ENCODE measurements at regions not wholly inside any gene's neighbourhood (a gene's known extent, or its start where the extent isn't known, plus 50 kb on each side); places are given as distances from the start of the nearest gene placed in this dataset.

DNA sequence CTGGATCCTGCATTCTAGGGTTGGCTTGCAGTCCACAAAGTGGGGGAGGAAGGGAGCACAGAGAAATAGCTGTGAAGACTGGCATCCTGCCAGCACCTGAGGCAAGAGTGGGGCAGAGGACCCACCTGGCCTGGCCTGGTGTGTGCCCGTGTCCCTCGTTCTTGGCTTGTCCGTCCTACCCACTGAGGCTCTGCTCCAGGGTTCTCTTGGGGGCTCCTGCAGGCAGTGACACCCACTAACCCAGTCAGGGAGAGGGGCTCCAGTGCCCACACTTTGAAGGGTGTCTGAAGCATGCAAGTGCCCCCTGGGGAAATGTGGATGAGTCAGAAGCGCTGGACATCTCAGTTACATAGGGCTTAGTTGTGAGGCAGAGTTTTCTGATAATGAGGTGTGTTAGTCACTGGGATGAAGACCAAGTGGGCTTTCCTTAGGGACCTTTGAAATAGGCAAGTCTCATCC lies 79.4 kb downstream of the SLC4A3 start:
- FAIRE-seq (no peak), DNase-seq (ENCODE audit: insufficient read length, low spot score) (no peak)
- TF ChIP-seq PAX5 (IDR thresholded peaks at IDR 0.05; ENCODE audit: insufficient read depth, low read length, severe bottlenecking), result no peak
- TF ChIP-seq POLR2AphosphoS5 (IDR thresholded peaks at IDR 0.05; ENCODE audit: low read depth, low read length), result no peak
- TF ChIP-seq POU2F2 (IDR thresholded peaks at IDR 0.05; ENCODE audit: low read depth, low read length), result no peak
- no peak for TF ChIP-seq POLR2A (IDR thresholded peaks at IDR 0.05; ENCODE audit: low read depth, low read length)
- TF ChIP-seq SPI1 (IDR thresholded peaks at IDR 0.05; ENCODE audit: low read depth, low read length), result no peak
- TF ChIP-seq TAF1 (IDR thresholded peaks at IDR 0.05; ENCODE audit: low read depth, low read length), result no peak

DNA sequence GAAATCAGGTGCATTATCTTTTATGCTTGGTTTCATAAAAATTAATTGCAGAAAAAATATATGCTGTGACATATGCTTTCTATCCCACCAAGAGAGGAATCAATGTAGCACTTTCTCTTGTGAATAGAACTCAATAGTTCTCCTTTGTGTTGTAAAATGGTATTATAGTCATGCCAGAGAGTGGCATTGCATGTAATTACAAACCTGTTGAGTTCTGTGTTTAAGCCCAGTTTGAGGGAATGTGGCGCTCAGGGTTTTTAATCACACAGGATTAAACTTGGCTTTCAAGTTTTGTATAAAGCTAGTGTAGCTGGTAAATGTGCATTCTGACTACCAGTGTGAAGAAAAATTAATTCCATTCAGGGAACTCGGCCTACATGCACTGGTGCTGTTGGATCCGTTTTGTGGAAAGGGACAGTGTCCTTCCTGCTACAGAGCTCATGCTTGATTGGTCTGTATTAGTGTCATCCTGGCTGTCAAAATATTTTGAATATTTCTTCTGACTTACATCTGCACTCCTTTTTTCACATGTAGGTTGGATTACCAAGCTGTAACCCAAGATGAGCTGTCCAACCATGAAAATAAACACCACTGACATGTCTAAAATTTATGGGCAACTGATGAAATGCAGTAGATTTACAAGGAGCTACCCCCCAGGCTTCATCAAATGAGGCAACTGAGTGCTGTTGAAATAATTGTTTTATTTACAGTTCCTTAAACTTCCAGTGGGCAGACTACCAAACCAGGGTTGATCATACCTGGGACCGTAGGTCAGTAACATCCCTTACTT lies 80.3 kb downstream of the SLC4A3 start:
- TF ChIP-seq TAF1 (IDR thresholded peaks at IDR 0.05; ENCODE audit: low read depth, low read length), result no peak
- TF ChIP-seq POLR2AphosphoS5 (IDR thresholded peaks at IDR 0.05; ENCODE audit: low read depth, low read length), result no peak
- no peak for TF ChIP-seq PAX5 (IDR thresholded peaks at IDR 0.05; ENCODE audit: insufficient read depth, low read length, severe bottlenecking)
- no peak for TF ChIP-seq POLR2A (IDR thresholded peaks at IDR 0.05; ENCODE audit: low read depth, low read length)
- no peak for TF ChIP-seq POU2F2 (IDR thresholded peaks at IDR 0.05; ENCODE audit: low read depth, low read length)
- TF ChIP-seq SPI1 (IDR thresholded peaks at IDR 0.05; ENCODE audit: low read depth, low read length), result no peak
- FAIRE-seq, result no peak

GRCh38 chr2:219709331-219709761 lies 81.9 kb downstream of the SLC4A3 start:
- no peak for FAIRE-seq
- DNase-seq (ENCODE audit: insufficient read length, low spot score), result no peak

More for the DNA sequence above, 80.3 kb downstream of the SLC4A3 start:
- no peak for DNase-seq (ENCODE audit: insufficient read length, low spot score)

GRCh38 chr2:219713110-219713509 lies 85.7 kb downstream of the SLC4A3 start:
- FAIRE-seq (peak; percentile 13), DNase-seq (ENCODE audit: insufficient read length, low spot score) (no peak)
- TF ChIP-seq POU2F2 (IDR thresholded peaks at IDR 0.05; ENCODE audit: low read depth, low read length), result no peak
- TF ChIP-seq SPI1 (IDR thresholded peaks at IDR 0.05; ENCODE audit: low read depth, low read length), result no peak
- no peak for TF ChIP-seq POLR2A (IDR thresholded peaks at IDR 0.05; ENCODE audit: low read depth, low read length)
- TF ChIP-seq TAF1 (IDR thresholded peaks at IDR 0.05; ENCODE audit: low read depth, low read length), result no peak
- TF ChIP-seq POLR2AphosphoS5 (IDR thresholded peaks at IDR 0.05; ENCODE audit: low read depth, low read length), result no peak
- TF ChIP-seq PAX5 (IDR thresholded peaks at IDR 0.05; ENCODE audit: insufficient read depth, low read length, severe bottlenecking), result no peak

More at GRCh38 chr2:219709331-219709761, 81.9 kb downstream of the SLC4A3 start:
- TF ChIP-seq POLR2AphosphoS5 (IDR thresholded peaks at IDR 0.05; ENCODE audit: low read depth, low read length), result no peak
- TF ChIP-seq POU2F2 (IDR thresholded peaks at IDR 0.05; ENCODE audit: low read depth, low read length), result no peak
- no peak for TF ChIP-seq POLR2A (IDR thresholded peaks at IDR 0.05; ENCODE audit: low read depth, low read length)
- TF ChIP-seq SPI1 (IDR thresholded peaks at IDR 0.05; ENCODE audit: low read depth, low read length), result no peak
- TF ChIP-seq PAX5 (IDR thresholded peaks at IDR 0.05; ENCODE audit: insufficient read depth, low read length, severe bottlenecking), result no peak
- TF ChIP-seq TAF1 (IDR thresholded peaks at IDR 0.05; ENCODE audit: low read depth, low read length), result no peak

- FAIRE-seq (no peak), DNase-seq (ENCODE audit: insufficient read length, low spot score) (no peak)
- TF ChIP-seq TAF1 (IDR thresholded peaks at IDR 0.05; ENCODE audit: low read depth, low read length) (no peak), SPI1 (IDR thresholded peaks at IDR 0.05; ENCODE audit: low read depth, low read length) (no peak), PAX5 (IDR thresholded peaks at IDR 0.05; ENCODE audit: insufficient read depth, low read length, severe bottlenecking) (no peak), POLR2A (IDR thresholded peaks at IDR 0.05; ENCODE audit: low read depth, low read length) (no peak)
These were observed 87.4 kb downstream of the SLC4A3 start for GRCh38 chr2:219714681-219715400.

GRCh38 chr2:219718066-219718465 lies 90.6 kb downstream of the SLC4A3 start:
- TF ChIP-seq POU2F2 (IDR thresholded peaks at IDR 0.05; ENCODE audit: low read depth, low read length) (no peak), PAX5 (IDR thresholded peaks at IDR 0.05; ENCODE audit: insufficient read depth, low read length, severe bottlenecking) (no peak), POLR2AphosphoS5 (IDR thresholded peaks at IDR 0.05; ENCODE audit: low read depth, low read length) (no peak), POLR2A (IDR thresholded peaks at IDR 0.05; ENCODE audit: low read depth, low read length) (no peak), TAF1 (IDR thresholded peaks at IDR 0.05; ENCODE audit: low read depth, low read length) (no peak), SPI1 (IDR thresholded peaks at IDR 0.05; ENCODE audit: low read depth, low read length) (no peak)
- DNase-seq (ENCODE audit: insufficient read length, low spot score), result no peak
- FAIRE-seq, result no peak

DNA sequence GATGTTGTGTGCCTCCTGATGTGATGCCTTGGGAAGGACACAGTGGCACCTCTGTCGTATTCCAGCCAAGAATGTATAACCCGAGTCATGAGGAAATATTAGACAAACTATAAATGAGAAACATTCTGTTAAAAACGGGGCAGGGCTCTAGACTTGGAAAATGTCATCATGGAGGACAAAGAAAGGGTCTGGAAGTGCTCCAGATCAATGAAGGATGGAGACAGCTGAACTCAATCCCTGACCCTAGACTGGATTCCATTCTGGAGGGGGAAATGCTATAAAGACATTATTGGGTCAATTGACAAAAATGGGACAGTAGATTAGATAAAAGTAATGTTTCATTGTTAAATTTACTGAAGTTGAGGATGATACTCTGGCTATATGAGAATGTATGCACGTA lies 92.1 kb downstream of the SLC4A3 start:
- FAIRE-seq (no peak), DNase-seq (ENCODE audit: insufficient read length, low spot score) (no peak)
- TF ChIP-seq POLR2AphosphoS5 (IDR thresholded peaks at IDR 0.05; ENCODE audit: low read depth, low read length) (no peak), POU2F2 (IDR thresholded peaks at IDR 0.05; ENCODE audit: low read depth, low read length) (no peak), SPI1 (IDR thresholded peaks at IDR 0.05; ENCODE audit: low read depth, low read length) (no peak), PAX5 (IDR thresholded peaks at IDR 0.05; ENCODE audit: insufficient read depth, low read length, severe bottlenecking) (no peak), POLR2A (IDR thresholded peaks at IDR 0.05; ENCODE audit: low read depth, low read length) (no peak), TAF1 (IDR thresholded peaks at IDR 0.05; ENCODE audit: low read depth, low read length) (no peak)

DNA sequence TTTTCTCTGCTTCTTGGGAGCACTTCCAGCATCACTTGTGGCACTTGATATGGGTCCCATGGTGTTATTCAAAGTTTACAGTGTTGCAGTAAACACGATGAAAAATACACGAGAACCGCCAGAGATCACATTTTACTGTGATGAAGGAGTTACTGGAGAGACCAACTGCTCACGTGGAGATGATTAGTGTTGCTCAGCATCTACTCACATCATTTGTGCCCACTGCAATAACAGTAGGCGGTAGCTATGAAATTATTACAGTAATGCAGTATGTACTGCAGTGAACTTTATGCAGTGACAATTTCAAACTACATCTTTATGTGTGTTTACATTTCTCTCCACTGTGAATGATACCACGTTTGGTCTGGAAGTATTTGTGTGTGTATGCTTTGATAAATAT lies 93.5 kb downstream of the SLC4A3 start:
- no peak for DNase-seq (ENCODE audit: insufficient read length, low spot score)
- no peak for TF ChIP-seq POLR2A (IDR thresholded peaks at IDR 0.05; ENCODE audit: low read depth, low read length)
- no peak for TF ChIP-seq POU2F2 (IDR thresholded peaks at IDR 0.05; ENCODE audit: low read depth, low read length)
- no peak for TF ChIP-seq POLR2AphosphoS5 (IDR thresholded peaks at IDR 0.05; ENCODE audit: low read depth, low read length)
- TF ChIP-seq TAF1 (IDR thresholded peaks at IDR 0.05; ENCODE audit: low read depth, low read length), result no peak
- TF ChIP-seq PAX5 (IDR thresholded peaks at IDR 0.05; ENCODE audit: insufficient read depth, low read length, severe bottlenecking), result no peak
- no peak for TF ChIP-seq SPI1 (IDR thresholded peaks at IDR 0.05; ENCODE audit: low read depth, low read length)
- no peak for FAIRE-seq

DNA sequence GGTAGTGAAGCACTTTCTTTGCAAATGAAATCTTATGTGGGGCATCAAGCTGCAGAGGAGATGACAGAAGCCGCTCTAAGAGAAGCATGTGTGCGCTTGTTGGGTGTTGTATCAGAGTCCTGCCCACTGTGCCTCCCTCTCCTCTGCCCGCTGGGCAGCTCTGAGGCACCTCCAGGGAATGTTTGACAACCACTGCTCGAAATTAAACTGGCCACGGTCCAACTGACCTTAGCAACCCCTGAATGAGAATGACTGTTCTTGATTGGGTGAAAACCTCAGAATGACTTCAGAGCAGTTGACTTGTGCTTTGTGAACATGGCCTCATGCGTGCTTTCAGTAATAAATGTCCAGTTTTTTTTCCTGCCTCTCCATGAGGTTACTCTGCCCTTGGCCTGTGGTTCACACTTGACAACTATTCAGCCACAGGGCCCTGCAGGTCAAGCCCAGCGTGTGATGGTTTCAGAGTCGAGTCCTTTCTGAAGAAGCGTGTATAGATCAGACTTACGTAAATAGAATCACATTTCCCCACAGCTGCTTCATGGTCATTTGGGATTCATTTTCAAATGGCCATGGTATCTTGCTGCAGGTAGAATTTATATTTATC lies 94.9 kb downstream of the SLC4A3 start:
- no peak for TF ChIP-seq POLR2A (IDR thresholded peaks at IDR 0.05; ENCODE audit: low read depth, low read length)
- no peak for TF ChIP-seq SPI1 (IDR thresholded peaks at IDR 0.05; ENCODE audit: low read depth, low read length)
- no peak for TF ChIP-seq PAX5 (IDR thresholded peaks at IDR 0.05; ENCODE audit: insufficient read depth, low read length, severe bottlenecking)
- no peak for TF ChIP-seq TAF1 (IDR thresholded peaks at IDR 0.05; ENCODE audit: low read depth, low read length)
- no peak for TF ChIP-seq POU2F2 (IDR thresholded peaks at IDR 0.05; ENCODE audit: low read depth, low read length)
- no peak for TF ChIP-seq POLR2AphosphoS5 (IDR thresholded peaks at IDR 0.05; ENCODE audit: low read depth, low read length)
- FAIRE-seq (no peak), DNase-seq (ENCODE audit: insufficient read length, low spot score) (no peak)
